GM19372 (cell line): ENCODE measurements at regions not wholly inside any gene's neighbourhood (a gene's known extent, or its start where the extent isn't known, plus 50 kb on each side); places are given as distances from the start of the nearest gene placed in this dataset.
A peak's percentile ranks its signal among the peaks of the same experiment; 100 is the strongest.

Experiments
- ATAC-seq: cut with Tn5 transposase; IDR thresholded peaks from one replicate; pipeline ENCODE4 v1.9.1; 2021; ENCODE audit warnings: mild to moderate bottlenecking, low read depth, moderate library complexity; ENCODE audit not compliant: unreplicated experiment

- ATAC-seq = no peak
Observed at GRCh38 chr3:137061186-137061585, 103.4 kb downstream of the IL20RB start.

DNA sequence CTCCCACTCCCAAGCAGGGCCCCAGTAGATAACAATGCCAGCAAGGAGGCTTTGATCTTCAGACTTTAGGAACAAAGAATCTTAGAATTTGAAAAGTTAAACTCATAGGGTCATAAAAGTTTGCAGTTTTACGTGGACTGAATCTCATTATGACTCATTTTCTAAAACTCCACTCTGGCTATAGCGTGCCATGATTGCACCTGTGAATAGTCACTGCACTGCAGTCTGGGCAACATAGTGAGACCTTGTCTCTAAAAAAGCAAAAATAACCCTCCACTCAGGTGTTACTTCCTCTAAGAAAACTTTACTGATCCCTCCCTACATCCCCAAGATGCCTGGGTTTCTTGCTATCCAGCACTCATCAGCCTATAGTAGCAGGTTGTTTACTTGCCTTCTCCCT lies 104.5 kb downstream of the IL20RB start:
- peak; percentile 69 for ATAC-seq

DNA sequence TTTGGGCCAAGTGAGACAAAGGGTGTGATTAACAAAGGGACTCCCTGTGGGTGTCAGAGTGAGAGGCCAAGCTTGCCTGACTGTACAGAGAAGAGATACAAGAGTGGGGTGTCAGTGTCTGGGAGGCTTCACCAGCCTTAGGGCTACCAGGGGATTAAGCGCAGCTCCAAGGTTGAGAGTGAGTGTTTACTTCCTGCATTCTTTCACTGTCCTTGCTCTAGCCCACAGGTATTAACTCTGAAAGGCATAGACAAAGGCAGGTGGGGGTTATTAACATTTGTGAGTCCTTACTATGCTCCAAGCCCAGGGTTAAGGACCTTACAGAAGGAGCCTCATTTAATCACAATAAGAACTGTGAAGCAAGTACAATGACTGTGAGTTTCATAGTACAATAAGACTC lies 107.6 kb downstream of the IL20RB start:
- no peak for ATAC-seq

DNA sequence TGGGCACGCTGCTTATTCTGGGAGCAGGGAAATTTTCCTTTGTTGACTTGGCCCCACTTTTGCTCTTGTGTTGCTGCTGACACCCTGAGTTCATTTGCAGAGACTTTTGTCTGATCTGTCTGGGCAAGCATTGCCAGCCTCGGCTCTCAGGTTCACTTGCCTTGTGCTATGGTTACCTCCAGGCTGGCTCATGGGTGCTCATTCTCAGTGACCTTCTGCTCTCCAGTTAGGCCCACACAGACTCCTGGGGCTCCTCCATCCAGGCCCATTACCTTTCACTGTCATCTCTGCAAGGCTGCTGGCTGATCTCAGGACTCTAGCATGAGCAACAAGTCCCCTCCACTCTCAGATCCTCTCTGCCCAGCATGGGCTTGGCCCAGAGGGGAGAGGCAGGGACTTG lies 108.3 kb downstream of the IL20RB start:
- ATAC-seq = no peak

GRCh38 chr3:137071104-137071503 lies 113.3 kb downstream of the IL20RB start:
- ATAC-seq = no peak

DNA sequence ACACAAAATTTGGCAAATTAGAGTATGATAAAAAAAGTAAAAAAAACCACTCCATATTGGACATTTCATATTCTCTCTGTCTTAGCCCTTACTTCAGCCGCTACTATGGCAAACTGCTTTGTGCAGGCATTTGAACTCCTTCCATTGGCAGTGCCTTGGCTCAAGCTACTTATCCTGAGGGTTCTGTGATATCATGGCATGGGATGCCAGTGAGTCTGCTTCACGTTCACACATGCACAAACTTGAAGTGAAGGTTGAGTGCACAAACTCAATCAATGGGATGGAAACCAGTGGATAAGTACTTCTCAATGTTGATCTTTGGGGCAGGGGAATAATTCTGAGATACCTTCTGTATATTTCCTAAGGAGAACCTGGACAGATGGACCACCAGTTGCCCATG lies 117.2 kb downstream of the IL20RB start:
- ATAC-seq = no peak

DNA sequence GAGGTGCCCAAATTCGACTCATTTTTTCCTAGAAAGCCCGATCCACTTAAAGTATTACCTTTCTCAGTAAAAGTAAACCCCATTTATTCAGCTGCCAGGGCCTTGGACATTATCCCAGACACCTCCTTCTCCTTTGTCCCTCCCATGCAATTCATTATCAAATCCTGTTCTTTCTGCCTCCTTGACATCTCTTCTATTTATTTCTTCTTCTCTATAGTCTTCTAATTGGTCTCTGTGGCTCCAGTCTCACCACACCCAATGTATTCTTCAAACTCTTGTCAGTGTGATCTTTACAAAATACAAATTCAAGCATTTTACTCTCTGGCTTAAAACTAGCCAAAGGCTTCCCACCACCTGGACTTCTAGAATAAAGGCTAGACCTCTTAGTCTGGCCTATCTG lies 120.3 kb downstream of the IL20RB start:
- no peak for ATAC-seq

DNA sequence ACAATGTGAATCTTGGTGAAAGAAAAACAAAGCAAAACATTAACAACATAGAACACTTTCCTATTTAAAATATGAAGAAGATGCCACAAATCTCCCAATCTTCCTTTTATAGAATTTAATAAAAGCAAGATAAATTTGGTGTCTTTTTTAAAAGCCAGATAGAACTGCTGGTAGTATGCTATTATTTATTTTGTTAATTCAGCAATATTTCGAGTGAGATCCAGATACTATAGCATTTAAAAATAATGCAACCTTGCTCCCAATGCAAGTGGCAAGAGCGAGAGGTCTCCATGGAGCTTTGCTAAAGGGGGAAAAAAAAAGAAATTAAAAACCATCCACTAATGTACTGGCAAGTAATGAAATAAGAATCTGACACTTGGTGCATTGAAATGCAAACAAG lies 121.8 kb downstream of the IL20RB start:
- no peak for ATAC-seq

DNA sequence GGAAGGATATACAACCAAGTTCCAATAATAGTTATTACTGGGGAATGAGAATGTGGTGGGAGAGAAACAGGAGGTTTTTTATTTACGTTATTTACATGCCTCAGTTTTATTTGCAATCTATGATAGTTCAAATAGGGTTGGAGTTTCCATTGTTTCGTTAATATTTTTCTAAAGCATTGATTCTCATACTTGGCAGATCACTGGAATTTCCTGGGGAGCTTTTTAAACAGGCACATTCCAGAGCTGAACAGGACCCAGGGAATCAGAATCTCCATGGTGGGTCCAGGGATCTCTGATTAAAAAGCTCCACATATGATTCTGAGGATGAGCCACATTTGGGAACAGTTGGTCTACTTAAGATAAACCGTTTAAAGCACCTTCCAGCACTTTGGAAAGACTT lies 123.9 kb downstream of the IL20RB start:
- no peak for ATAC-seq

DNA sequence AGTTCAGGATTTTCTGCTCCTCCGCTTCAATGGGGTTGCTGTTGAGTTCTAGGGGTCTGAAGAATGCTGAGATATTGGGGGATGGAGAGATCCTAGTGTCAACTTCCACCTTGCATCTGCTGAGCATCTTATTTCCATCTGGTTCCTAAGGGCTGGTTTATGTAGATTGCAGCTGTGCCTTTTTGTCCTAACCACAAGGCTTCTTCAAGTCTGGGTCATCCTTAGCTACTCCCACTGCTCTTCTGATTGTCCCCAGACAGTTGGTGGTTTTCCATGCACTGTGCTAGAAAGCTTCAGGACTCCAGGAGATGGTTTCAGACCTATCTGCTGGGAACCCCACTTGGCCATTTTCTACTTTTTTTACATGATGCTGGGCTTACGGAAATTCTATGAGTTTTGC lies 125.0 kb downstream of the IL20RB start:
- ATAC-seq = no peak

DNA sequence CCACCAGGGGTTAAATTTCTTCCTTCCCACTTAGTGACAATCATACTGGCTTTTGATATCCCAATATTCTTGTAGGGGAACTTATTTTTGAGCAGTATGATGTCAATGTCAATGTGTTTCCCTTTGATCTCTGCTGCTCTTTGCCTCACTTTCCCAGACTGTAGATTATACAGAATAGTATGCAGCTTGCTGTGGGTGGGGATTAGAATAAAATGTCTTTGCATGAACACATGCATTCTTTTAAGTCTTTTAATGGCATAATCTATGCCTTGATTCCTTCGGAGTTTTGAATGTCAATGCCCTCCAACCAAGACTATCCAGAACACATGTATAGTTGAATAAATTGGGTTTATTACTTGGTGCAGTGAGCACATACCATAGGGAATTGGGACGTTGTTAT lies 125.5 kb downstream of the IL20RB start:
- ATAC-seq = no peak

DNA sequence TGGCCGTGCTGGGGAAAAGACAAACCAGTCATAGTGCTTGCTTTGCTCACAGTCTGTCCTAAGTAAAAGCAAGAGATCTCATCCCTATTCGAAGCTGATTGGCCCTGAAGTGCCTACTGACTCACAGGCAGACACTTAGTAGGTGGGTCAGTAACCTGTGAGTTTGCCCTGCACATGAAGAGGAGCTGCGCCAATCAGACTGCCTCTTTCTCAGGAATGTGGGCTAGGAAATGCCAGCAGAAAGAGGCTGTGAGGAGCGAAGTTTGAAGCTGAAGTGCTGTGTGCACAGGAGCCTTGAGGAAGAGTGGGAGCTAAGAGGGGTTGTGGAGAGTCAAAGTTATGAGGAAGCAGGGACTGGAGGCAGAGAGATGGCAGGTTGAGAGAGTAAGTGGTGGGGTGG lies 126.8 kb downstream of the IL20RB start:
- no peak for ATAC-seq

DNA sequence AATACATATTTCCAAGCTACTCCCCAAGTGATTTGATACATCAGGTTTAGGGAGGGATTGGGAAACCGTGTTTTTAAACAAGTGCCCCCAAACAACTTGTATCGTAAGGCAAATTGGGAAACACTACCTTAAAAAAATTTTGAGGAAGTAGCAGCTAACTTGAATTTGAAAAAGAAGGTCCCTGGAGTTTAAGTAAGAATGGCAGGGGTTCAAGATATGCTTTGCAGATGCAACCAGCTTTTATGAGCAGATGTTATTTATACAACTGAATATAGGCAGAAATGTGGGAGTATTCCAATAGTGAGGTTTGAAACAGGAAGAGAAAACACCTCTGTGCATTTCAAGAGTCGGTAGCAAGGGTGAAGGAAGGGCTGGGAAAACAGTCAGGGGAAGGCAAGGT lies 139.6 kb downstream of the IL20RB start:
- no peak for ATAC-seq

DNA sequence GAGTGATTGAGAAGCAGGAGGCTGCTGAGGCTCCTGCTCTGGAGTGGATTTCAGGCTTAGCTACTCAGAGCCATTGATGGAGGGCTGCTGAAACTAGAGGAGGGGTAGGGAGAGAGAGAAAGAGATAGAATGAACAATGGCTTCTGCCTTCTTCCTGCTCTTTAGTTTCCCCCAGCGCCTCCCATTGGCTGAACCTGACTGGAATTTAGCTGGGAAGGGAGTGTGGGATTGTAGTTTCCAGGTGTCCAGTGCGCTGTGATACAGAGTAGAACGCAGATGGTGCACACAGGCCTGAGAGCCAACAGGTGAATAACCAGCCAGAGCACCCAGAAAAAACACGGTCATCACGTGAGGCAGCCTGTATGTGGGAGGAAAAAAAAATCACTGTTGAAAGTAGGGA lies 140.1 kb downstream of the IL20RB start:
- ATAC-seq = no peak

- no peak for ATAC-seq
Observed at GRCh38 chr3:137099364-137100219, 141.8 kb downstream of the IL20RB start.

- no peak for ATAC-seq
Observed at GRCh38 chr3:137100326-137100725, 142.5 kb downstream of the IL20RB start.

GRCh38 chr3:137103739-137104138 lies 146.0 kb downstream of the IL20RB start:
- no peak for ATAC-seq

- ATAC-seq = peak; percentile 70
Observed at GRCh38 chr3:137105277-137105977, 147.6 kb downstream of the IL20RB start.

DNA sequence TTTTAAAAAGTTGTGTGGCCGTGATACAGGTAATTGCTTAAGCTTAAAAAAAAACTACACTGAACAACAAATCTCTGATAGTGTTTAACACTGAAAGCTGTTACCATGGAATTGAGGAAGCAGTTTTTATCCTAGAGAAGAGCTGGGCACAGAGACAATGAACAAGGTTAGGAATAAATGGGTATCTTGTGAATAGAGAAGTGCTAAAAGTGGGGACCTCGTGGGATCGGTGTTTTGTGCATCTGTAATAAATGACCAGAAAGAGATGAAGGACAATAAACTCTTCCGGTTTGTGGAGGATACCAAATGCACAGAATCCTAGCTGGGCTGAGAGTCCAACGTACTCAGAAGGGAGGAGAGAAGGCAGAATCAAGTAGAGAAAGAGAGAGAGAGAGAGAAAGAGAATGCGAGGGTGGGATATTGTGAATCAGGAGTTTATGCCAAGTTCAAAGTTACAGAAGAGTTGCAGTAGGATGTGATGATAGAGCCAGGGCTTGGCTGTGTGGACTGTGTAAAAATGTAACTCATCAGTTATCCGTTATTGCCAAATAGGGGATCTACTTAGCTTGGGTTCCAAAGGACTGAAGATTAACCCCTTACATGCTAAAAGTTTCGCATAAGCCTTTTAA lies 148.9 kb downstream of the IL20RB start:
- ATAC-seq = no peak

- ATAC-seq = no peak
Observed at GRCh38 chr3:137108699-137109440, 151.1 kb downstream of the IL20RB start.
